GM12878 (cell line): ENCODE measurements at regions not wholly inside any gene's neighbourhood (a gene's known extent, or its start where the extent isn't known, plus 50 kb on each side); places are given as distances from the start of the nearest gene placed in this dataset.

Experiments
- ATAC-seq: fragments of 200-7000 bp; cut with Tn5 transposase; 3 replicates; pipeline ENCODE4 v1.9.1; 2020; ENCODE audit warnings: mild to moderate bottlenecking, moderate library complexity
- BruUV-seq: library from RNA; stranded (reverse); fragments of 400-500 nt; replicated peaks from 2 replicates; lab custom pipeline; 2021; lab: Mats Ljungman, UMichigan
- CTCF ChIA-PET: fragments of 300-600 bp; sonication (Branson Sonifier 250); formaldehyde crosslinking; extraction: SDS; loops from one replicate; lab custom pipeline; 2021; ENCODE audit warnings: inconsistent platforms; lab: Yijun Ruan, JAX
- POLR2A ChIA-PET: fragments of 350-600 bp; formaldehyde crosslinking; extraction: SDS; loops from one replicate; lab custom pipeline; 2021; ENCODE audit warnings: inconsistent platforms; lab: Charles Lee
- RAD21 ChIA-PET: fragments of 300-600 bp; sonication (Branson Sonifier 250); formaldehyde crosslinking; loops from one replicate; lab custom pipeline; 2023; ENCODE audit warnings: antibody characterized with exemption; ENCODE audit not compliant: unreplicated experiment; lab: Charles Lee
- SMC1A ChIA-PET: fragments of 300-600 bp; sonication (Branson Sonifier 250); formaldehyde crosslinking; loops from one replicate; lab custom pipeline; 2023; ENCODE audit not compliant: unreplicated experiment, uncharacterized antibody; lab: Charles Lee
- DNase-seq: peaks from one replicate; pipeline ENCODE4 v3.0.0-alpha.2; 2011; ENCODE audit warnings: low read depth, low spot score
- FAIRE-seq: peaks from 3 replicates; lab custom pipeline; 2011; peaks lifted over from hg19 to GRCh38; lab: Jason Lieb, UNC
- H2AFZ ChIP-seq: 2 replicates; pipeline ENCODE4 v1.6.0; 2011; ENCODE audit warnings: low read depth, low read length, control low read depth; ENCODE audit not compliant: control insufficient read depth
- H3K27ac ChIP-seq: 2 replicates; pipeline ENCODE4 v1.5.1; 2011; ENCODE audit warnings: control low read depth; ENCODE audit not compliant: control insufficient read depth, insufficient read depth
- H3K27me3 ChIP-seq, 2 experiments: replicated peaks in 1 of 2; 2 replicates each; pipeline versions ENCODE4 v1.6.0 to v1.6.1; 2011; ENCODE audit warnings: low read length in 1 of 2; ENCODE audit not compliant: control insufficient read depth in 2 of 2, insufficient read depth in 2 of 2
- H3K36me3 ChIP-seq, 2 experiments: 2 replicates each; pipeline ENCODE4 v1.5.1; 2011; ENCODE audit warnings: low read length in 1 of 2; ENCODE audit not compliant: control insufficient read depth in 2 of 2, insufficient read depth in 2 of 2
- H3K4me1 ChIP-seq: 2 replicates; pipeline ENCODE4 v1.6.1; 2011; ENCODE audit warnings: mild to moderate bottlenecking, low read length, moderate library complexity, mixed read lengths; ENCODE audit not compliant: control insufficient read depth, insufficient read depth
- H3K4me2 ChIP-seq: 2 replicates; pipeline ENCODE4 v1.6.0; 2011; ENCODE audit warnings: control low read depth; ENCODE audit not compliant: control insufficient read depth, insufficient read depth
- H3K4me3 ChIP-seq: fragments of 200-600 bp; sonication (generic); 2 replicates; pipeline ENCODE4 v1.5.1; 2016
- H3K79me2 ChIP-seq: 2 replicates; pipeline ENCODE4 v1.6.0; 2011; ENCODE audit warnings: low read length; ENCODE audit not compliant: control insufficient read depth, insufficient read depth
- H3K9ac ChIP-seq: 2 replicates; pipeline ENCODE4 v1.8.0; 2011; ENCODE audit warnings: low read length, control low read depth, mixed read lengths; ENCODE audit not compliant: control insufficient read depth, insufficient read depth
- H3K9me3 ChIP-seq: replicated peaks from 3 replicates; pipeline ENCODE4 v1.5.1; 2011; ENCODE audit warnings: mild to moderate bottlenecking, low read length; ENCODE audit not compliant: control insufficient read depth, insufficient read depth
- H4K20me1 ChIP-seq: 2 replicates; pipeline ENCODE4 v1.6.0; 2011; ENCODE audit not compliant: control insufficient read depth, insufficient read depth
- CREM ChIP-seq: IDR thresholded peaks from 2 replicates; pipeline ENCODE4 v1.6.1; 2014; ENCODE audit warnings: antibody characterized with exemption, low read depth
- ESRRA ChIP-seq: IDR thresholded peaks from 2 replicates; pipeline ENCODE4 v1.6.1; 2012; ENCODE audit warnings: mild to moderate bottlenecking, low read length, improper control_type of control experiment
- KAT2A ChIP-seq: conservative IDR thresholded peaks from 2 replicates; pipeline ENCODE4 v1.6.1; 2011; ENCODE audit warnings: low read depth, low read length; ENCODE audit not compliant: control insufficient read depth
- KDM1A ChIP-seq: fragments of 200-600 bp; sonication (generic); IDR thresholded peaks from 2 replicates; pipeline ENCODE4 v1.6.1; 2016; ENCODE audit warnings: borderline replicate concordance
- MEF2B ChIP-seq: fragments of 450-650 bp; IDR thresholded peaks from 2 replicates; pipeline ENCODE4 v1.6.1; 2018; ENCODE audit warnings: mild to moderate bottlenecking, moderate library complexity; ENCODE audit not compliant: partially characterized antibody, poor library complexity, severe bottlenecking
- YBX1 ChIP-seq: fragments of 450-650 bp; IDR thresholded peaks from 2 replicates; pipeline ENCODE4 v1.6.1; 2016; ENCODE audit warnings: antibody characterized with exemption
- WGBS: methylation state at CpG from one replicate; pipeline ENCODE4 v1.1.6; 2016; ENCODE audit warnings: low lambda C conversion rate; ENCODE audit not compliant: insufficient replicate concordance, insufficient coverage; ENCODE audit errors: missing lambda C conversion rate; 5-methylcytosine and 5-hydroxymethylcytosine counted together
- in situ Hi-C: fragments of 300-500 bp; cut with MboI; formaldehyde crosslinking; loops from 9 replicates; pipeline ENCODE4 v1.14.3; 2018; ENCODE audit warnings: mixed read lengths
- intact Hi-C: fragments of 100-400 bp; cut with micrococcal nuclease; formaldehyde crosslinking; loops from one replicate; pipeline ENCODE4 v1.14.2; 2022; ENCODE audit not compliant: unreplicated experiment
- TF ChIP-seq, protein P1 (sequence below): IDR thresholded peaks from 2 replicates; pipeline ENCODE4 v1.6.1; 2011; ENCODE audit warnings: low read depth, low read length, improper control_type of control experiment, borderline replicate concordance
- TF ChIP-seq, protein P2 (sequence below): fragments of 450-650 bp; IDR thresholded peaks from 2 replicates; pipeline ENCODE4 v1.6.1; 2017; ENCODE audit warnings: mild to moderate bottlenecking, moderate library complexity

GRCh38 chr17:69819316-69820087 is 255.5 kb upstream of the KCNJ16 start:
- Histone ChIP-seq H3K79me2 (no peaks in the 10 kb centered on the region), H3K9ac (no peak overlapping the region), H3K4me1 (no peaks in the 10 kb centered on the region), H3K9me3 (no peaks in the 10 kb centered on the region), H3K4me3 (no peak overlapping the region), H3K4me2 (no peak overlapping the region), H3K27ac (no peak overlapping the region), H3K27me3 (no peaks in the 10 kb centered on the region), H4K20me1 (no peaks in the 10 kb centered on the region), H3K36me3 (no peaks in the 10 kb centered on the region), H2AFZ (no peak overlapping the region)
- BruUV-seq: no TSS peak
- ChIA-PET POLR2A (no interaction called here), RAD21 (no interaction called here), SMC1A (no interaction called here), CTCF (no interaction called here)
- ATAC-seq: no peak
- TF ChIP-seq, protein P1, sequence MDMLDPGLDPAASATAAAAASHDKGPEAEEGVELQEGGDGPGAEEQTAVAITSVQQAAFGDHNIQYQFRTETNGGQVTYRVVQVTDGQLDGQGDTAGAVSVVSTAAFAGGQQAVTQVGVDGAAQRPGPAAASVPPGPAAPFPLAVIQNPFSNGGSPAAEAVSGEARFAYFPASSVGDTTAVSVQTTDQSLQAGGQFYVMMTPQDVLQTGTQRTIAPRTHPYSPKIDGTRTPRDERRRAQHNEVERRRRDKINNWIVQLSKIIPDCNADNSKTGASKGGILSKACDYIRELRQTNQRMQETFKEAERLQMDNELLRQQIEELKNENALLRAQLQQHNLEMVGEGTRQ: no peak
- TF ChIP-seq ESRRA: no peak
- TF ChIP-seq KAT2A: no peak
- no peak for TF ChIP-seq YBX1
- no peak for TF ChIP-seq KDM1A
- no peak for TF ChIP-seq CREM
- TF ChIP-seq, protein P2, sequence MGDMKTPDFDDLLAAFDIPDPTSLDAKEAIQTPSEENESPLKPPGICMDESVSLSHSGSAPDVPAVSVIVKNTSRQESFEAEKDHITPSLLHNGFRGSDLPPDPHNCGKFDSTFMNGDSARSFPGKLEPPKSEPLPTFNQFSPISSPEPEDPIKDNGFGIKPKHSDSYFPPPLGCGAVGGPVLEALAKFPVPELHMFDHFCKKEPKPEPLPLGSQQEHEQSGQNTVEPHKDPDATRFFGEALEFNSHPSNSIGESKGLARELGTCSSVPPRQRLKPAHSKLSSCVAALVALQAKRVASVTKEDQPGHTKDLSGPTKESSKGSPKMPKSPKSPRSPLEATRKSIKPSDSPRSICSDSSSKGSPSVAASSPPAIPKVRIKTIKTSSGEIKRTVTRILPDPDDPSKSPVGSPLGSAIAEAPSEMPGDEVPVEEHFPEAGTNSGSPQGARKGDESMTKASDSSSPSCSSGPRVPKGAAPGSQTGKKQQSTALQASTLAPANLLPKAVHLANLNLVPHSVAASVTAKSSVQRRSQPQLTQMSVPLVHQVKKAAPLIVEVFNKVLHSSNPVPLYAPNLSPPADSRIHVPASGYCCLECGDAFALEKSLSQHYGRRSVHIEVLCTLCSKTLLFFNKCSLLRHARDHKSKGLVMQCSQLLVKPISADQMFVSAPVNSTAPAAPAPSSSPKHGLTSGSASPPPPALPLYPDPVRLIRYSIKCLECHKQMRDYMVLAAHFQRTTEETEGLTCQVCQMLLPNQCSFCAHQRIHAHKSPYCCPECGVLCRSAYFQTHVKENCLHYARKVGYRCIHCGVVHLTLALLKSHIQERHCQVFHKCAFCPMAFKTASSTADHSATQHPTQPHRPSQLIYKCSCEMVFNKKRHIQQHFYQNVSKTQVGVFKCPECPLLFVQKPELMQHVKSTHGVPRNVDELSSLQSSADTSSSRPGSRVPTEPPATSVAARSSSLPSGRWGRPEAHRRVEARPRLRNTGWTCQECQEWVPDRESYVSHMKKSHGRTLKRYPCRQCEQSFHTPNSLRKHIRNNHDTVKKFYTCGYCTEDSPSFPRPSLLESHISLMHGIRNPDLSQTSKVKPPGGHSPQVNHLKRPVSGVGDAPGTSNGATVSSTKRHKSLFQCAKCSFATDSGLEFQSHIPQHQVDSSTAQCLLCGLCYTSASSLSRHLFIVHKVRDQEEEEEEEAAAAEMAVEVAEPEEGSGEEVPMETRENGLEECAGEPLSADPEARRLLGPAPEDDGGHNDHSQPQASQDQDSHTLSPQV: no peak
- no peak for TF ChIP-seq MEF2B
- no peak for FAIRE-seq
- intact Hi-C loops (no loop called here), in situ Hi-C loops (no loop called here)
- WGBS: 35% methylated on average over 5 of the region's 5 CpGs
- no peak for DNase-seq
